ENCODE measurements at regions not wholly inside any gene's neighbourhood (a gene's known extent, or its start where the extent isn't known, plus 50 kb on each side); places are given as distances from the start of the nearest gene placed in this dataset.
"Not testable (repeated sequence)": the region's sequence is repeated elsewhere in the genome, so short reads cannot be mapped to it uniquely, and the experiment has no call there.

DNA sequence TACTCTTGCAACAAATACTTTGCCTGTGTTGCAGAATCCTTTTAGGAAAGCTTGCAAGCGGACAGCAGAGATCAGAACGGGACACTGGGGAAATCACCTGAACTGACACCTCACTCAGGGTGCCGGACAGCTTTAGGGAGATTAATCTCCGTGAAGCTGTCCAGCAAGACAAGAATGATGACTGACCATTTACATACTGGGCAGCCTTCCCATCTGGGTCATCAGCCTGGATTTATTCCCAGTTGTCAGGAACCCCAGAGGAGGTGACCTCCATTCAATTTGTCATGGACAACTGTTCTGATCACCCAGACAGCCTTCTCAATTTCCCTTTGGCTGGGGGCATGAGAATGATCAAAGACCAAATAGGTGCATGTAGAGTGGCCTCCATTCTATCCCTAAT is 93.0 kb upstream of the EGFL6 start:
- no peak for DNase-seq (ENCODE audit: low read depth in 2 of 2)

DNA sequence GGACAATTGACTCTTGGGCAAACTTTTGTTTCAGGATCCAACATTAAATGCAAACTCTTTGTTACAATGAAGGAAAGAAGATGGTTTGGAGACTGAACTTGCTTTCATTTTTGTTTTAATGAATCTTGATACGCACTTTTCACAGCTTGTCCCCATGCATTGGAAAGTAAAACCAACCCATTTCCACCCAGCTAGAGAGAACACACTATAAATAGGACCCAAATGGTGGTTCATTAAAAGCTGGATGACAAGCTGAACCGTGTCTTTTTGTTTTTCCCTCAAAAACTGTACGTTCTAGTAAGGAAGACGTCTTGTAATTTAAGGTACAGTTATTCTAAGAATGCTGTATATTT is 95.3 kb upstream of the EGFL6 start:
- no peak for DNase-seq (ENCODE audit: low read depth in 2 of 2)

DNA sequence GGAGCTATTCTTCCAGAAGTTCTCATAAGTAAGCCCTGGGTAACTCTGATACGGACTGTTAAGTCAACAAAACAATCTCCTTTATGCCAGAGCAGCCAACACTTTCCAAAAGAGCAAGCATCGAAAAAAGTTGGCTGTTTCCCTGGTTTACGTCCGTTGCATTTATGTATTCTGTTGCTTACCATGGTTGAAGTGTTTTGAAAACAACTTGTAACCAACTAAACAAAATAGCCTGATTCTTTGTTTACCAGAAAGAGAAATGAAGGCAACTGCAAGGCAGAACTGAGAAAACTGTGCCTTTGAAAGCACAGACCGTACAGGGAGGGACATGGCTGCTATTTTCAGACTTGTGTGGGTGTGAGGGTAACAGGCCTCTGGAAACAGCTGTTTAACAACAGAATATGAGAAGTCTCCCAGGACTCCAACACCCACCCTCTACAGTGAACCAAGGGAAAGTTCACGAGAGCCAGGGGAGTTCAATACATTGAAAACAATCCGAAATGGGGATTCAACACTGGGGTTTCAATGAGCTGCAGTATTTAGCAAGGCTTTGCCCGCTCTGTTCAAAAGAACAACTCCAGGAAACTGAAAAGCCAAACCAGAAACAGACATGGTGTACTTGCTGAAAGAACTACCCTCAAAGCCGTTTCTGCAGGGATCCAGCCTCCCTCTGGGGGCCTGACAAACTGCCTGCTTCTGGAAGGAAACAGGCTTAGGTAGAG is 95.8 kb upstream of the EGFL6 start:
- DNase-seq (ENCODE audit: low read depth in 2 of 2) = no peak

DNA sequence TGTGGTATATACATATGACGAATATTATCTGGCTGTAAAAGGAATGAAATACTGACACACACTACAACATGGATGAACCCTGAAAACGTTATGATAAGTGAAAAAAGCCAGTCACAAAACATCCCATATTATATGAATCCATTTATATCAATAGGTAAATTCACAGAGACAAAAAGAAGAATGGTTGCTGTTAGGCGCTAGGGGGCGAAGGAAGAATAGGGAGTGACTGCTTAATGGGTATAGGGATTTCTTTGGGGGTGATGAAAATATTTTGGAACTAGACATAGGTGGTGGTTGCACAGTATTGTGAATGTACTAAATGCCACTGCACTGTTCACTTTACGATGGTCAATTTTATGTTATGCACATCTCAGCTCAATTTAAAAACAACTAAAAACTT is 96.4 kb upstream of the EGFL6 start:
- no peak for DNase-seq (ENCODE audit: low read depth in 2 of 2)

DNA sequence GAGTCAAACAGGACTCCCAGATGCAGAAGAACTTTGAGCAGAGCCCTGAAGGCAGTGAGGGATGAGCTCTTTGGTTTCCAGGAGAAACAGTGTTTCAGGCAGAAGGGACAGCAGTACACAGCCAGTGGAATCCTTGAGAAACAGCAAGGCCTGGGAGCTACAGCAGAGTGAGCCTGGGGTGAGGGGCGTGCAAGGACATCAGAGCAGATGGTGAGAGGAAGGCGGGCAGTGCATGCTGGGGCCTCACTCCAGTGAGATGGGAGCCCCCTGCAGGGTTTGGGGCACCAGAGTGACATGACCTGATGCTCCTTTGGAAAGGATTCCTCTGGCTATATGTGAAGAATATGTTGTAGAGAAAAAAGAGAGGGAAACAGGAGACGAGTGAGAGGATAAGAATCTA is 98.1 kb upstream of the EGFL6 start:
- DNase-seq (ENCODE audit: low read depth in 2 of 2) = no peak

DNA sequence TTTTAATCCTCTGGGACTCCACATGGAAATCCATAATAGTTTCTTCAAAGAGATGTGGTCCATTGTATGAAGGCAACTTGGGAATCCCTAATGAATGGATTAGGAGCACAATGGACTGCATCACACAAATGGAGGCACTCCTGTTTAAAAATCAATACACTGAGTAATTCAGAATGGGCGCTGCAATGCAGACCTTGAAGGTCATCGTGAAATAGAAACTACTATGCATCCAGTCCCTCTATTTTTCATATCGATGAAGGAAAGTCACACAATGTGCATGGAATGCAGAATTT is 98.8 kb upstream of the EGFL6 start:
- no peak for DNase-seq (ENCODE audit: low read depth in 2 of 2)

DNA sequence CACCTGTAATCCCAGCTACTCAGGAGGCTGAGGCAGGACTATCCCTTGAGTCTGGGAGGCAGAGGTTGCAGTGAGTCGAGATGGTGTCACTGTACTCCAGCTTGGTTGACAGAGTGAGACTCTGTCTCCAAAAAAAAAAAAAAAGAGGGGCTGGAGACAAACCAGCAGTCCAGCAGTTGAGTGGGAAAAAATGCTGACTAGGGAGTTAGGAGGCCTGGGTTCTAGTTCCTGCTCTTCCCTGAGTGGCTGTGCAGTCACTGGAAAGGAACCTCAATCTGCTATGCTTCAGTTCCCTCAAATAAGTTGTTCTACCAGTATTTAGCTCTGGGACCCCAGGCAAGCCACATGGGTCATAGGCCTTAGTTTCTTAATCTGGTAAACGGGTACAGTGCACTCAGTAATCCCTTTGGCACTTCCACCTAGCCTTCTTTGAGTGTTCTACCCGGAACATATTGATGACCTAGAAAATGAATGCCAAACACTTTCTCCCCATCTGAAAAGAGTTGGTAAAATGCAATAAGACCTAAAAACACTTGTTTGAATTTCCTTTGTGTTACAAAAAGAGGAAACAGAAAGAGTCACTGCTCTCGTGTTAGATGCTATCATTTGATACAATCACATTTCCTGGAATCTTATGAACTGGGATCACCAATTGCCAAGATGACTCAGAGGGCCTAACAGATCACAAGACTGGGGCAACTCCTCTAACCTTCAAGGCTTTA is 99.3 kb upstream of the EGFL6 start:
- DNase-seq (ENCODE audit: low read depth in 2 of 2) = no peak

DNA sequence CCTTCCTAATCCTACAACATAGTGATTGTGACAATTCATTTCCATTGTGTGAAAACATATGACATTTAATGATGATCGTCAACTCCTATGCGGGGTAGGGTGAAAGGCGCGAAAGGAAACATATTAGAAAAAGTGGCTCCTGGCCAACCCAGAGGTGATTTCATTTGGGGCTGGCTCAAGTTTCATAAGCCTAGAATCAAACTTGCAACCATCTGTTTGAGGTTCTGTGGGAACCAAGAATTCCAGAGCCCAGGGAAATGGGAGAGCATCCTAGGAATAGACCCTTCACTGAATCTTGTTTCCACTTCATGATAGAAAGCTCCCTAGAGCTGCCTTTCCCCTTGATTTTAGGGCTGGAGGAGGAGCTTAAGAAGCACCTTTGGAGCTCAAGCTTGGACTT is 101.3 kb upstream of the EGFL6 start:
- DNase-seq (ENCODE audit: low read depth in 2 of 2) = no peak

DNA sequence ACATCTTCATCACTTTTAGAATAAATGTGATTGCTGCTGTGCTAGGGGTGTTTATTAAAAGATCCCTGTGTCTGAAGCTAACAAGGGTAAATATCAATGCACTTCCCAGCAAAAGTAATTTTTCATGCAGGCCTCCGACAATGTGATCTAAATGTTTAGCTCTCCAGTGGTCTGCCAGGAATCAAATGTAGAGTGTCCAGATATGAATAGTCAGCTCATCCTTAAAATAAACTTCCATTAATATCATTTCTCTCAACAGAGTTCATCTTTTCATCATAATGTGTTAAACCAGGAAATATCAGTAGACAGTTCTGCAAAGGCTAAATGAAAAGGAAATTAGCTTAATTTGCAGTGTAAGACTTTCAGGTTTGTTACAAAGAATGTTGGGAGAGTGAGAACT is 102.2 kb upstream of the EGFL6 start:
- DNase-seq (ENCODE audit: low read depth in 2 of 2) = no peak

DNA sequence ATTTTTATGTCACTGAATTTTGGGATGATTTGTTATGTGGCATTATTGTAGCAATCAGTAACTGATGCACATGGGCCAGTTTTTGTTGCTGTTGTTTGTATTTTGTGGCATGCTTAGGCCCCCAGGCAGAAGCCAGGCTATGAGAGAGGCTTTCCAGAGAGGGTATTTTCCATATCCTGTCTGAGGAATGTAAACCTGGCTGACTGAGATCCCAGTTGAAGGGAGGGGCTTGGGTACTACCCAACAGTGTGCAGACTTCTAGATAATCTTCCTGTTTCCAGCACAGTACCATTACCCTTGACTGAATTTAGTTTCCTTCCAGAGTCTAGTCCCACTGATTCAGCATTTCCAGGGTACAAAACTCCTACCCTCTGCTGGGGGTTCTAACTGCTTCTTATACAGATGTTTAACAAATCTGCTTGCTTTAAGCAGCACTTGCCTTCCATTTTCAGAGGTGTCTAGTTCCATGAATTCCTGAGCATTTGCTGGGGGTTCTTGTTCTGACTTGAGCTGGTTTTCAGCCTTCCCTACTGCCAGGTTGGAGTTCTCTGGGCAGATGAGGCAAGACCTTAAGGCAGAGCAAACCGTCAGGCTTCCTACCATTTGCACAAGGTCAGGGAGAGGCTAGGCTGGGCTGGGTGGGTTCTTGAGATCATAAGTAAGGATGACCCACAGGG is 104.7 kb upstream of the EGFL6 start:
- DNase-seq (ENCODE audit: low read depth in 2 of 2) = no peak

DNA sequence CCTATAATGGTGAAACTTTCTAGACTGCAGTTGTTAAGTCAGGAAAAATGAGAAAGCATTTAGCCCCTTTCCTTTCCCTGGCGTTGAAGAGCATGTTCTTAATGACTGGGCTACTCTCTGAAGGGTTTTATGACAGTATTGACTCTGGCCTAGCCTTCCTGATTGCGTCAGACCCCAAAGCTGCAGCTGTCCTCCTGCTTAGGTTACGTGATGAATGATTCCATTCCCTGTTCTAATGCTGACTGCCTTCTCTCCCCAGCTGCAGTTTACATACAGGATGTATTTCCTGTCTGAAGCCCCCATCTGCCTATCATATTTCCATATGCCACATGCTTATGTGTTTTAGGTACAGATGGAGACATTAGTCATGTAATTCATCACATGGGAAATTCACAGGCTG is 105.8 kb upstream of the EGFL6 start:
- DNase-seq (ENCODE audit: low read depth in 2 of 2) = no peak

DNA sequence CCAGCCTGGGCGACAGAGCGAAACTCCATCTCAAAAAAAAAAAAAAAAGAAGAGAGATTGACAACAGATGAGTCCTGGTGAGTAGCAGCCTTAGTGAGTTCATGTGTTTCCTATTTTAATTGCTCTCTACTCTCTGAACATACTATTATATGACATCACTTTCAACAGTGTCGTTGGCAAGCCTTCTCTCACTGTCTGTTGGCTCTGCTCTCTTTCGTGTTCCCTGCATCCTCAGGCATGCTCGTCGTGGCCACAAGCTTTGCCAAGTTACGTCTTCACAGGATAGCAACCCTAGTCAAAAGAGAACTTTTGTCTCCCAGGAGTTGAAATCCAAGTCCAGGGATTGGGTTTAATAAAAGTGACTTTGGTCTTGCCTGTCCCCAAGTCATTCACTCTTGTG is 117.1 kb upstream of the EGFL6 start:
- no peak for DNase-seq (ENCODE audit: low read depth in 2 of 2)

DNA sequence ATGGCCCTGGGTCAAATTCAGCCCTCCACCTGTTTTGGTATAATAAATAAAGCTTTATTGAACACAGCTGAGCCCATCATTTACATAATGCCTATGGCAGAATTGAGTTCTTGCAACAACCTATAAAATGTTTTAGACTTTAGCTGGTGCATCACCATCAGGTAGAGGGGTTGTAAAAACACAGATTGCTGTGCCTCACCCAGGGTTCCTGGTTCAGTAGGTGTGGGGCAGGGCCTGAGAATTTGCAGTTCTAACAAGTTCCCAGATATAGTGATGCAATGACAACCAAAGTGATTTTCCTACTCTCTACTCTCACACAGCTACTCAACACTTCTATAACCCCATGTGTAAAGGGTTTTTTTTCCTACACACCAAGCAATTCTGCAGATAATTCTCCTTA is 120.0 kb upstream of the EGFL6 start:
- DNase-seq (ENCODE audit: low read depth in 2 of 2) = no peak

DNA sequence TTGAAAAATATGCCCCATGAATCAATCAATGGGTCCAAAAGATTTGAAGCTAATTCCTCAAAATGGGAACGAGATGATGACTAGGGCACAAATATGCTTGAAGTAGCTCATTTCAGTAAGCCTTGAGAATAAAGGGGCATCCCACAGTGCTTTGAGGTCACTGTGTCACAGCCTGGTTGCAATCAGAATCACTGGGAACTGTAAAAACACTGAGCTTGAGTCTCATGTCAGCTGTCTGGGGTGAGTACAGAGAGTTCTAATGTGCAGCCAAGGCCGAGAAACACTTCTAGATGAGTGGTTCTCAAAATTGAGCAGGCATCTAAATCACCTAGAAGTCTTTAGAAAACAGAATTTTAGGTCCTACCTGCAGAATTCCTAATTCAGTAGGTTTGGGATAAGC is 120.5 kb upstream of the EGFL6 start:
- no peak for DNase-seq (ENCODE audit: low read depth in 2 of 2)

DNA sequence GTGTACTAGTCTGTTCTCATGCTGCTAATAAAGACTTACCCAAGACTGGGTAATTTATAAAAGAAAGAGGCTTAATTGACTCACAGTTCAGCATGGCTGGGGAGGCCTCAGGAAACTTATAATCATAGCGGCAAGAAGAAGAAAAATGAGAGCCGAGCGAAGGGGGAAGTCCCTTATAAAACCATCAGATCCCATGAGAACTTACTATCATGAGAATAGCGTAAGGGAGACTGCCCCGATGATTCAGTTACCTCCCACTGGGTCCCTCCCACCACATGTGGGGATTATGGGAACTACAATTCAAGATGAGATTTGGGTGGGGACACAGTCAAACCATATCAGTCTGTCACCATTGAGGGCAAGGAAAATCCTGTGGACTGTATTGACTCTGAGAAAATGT is 121.8 kb upstream of the ATXN3L start:
- not testable (repeated sequence) for DNase-seq (ENCODE audit: low read depth in 2 of 2)

DNA sequence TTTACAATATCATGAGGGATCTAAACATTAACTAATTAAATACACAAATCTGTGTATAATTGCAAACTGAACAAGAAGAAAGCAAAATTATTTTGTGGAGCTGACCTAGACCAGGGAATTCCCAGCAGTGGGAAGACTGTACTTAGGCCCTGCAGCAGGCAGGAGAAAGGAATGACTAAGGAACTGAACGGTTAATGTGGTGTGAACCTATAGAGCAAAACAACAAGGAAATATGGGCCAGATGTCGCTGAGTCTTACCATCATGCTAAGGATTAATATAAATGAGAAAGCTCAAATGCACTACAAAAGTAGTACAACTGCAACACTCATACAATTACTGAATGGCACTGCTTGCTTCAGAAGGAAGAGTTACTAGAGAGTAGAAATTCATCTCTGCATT is 120.3 kb upstream of the ATXN3L start:
- no peak for DNase-seq (ENCODE audit: low read depth in 2 of 2)

DNA sequence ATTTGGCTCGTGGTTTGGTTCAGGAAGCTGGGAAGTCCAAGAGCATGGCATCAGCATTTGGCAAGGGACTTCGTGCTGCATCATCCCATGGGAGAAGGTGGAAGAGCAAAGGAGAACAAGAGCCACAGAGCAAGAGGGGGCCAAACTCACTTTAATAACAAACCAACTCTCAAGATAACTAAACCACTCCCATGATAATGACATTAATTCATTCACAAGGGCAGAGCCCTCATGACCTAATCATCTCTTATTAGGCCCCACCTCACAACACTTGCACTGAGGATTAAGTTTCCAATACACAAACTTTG is 113.4 kb upstream of the ATXN3L start:
- DNase-seq (ENCODE audit: low read depth in 2 of 2) = no peak

DNA sequence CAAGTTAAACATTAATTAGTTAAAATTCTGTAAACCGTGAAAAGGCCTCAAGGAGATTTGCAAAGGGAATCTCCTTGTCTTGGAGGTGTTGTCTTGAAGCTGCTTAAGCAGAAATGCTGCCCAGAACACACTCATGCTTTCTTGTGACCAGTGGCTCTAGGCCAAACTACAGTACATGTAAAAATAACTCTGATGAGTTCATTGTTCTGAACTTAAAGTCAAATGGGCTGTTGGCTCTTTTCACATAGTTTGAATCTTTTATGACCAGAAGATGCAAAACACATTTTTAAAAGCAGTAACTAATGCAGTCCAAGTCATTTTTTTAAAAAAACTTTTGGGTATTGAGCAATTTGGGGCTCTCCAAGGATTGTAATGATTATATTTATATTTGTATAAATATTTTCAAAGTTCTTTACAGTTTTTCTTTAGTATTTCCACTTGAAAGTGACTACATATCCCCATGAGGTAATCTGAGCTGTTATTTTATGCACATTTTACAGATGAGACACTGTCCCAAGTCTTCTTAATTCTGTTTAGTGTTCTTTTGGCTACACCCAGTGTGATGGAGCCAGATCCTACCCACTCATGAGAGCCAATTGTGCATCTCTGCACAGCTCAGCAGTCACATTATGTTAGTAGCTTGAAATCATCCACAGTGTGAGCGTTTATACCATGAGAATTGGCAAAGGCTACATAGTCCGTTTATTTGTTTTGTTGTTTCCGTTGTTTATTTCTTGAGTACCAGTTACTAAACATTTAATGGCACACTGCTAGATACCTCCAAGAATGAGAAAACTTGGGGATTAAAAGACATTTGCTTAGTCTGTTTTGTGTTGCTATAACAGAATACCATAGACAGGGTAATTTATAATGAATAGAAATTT is 112.8 kb upstream of the ATXN3L start:
- no peak for DNase-seq (ENCODE audit: low read depth in 2 of 2)

DNA sequence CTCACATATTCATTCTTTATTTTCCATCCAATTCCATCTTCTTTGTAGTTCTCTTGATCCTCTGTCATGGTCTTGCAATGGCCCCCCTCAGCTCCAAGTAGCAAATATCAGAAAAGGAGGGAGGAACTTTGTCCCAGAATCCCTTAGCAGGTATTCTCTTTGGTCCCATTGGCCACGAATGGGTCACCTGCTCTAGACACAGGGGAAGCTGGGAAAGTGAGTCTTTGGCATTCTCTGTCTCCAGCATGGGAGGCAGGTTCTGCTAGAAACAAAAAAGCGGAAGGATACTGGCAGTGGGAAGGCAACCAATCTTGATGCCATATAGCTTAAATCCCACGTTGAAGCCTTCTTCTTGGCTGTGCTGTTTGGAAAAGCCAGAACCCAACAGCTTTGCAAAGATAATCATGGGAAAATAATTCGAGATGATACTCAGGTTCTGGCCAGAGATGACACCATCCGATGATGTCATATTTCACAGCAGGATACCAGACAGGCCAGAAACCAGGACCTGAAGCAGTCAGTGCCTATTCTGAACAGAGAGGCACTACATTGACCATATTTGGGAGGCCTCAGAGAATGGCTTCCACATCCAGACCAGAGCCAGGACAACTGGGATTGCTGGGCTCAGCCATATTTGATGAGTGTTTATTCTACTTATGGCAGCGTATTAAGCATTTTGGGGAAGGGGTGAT is 110.4 kb upstream of the ATXN3L start:
- no peak for DNase-seq (ENCODE audit: low read depth in 2 of 2)

DNA sequence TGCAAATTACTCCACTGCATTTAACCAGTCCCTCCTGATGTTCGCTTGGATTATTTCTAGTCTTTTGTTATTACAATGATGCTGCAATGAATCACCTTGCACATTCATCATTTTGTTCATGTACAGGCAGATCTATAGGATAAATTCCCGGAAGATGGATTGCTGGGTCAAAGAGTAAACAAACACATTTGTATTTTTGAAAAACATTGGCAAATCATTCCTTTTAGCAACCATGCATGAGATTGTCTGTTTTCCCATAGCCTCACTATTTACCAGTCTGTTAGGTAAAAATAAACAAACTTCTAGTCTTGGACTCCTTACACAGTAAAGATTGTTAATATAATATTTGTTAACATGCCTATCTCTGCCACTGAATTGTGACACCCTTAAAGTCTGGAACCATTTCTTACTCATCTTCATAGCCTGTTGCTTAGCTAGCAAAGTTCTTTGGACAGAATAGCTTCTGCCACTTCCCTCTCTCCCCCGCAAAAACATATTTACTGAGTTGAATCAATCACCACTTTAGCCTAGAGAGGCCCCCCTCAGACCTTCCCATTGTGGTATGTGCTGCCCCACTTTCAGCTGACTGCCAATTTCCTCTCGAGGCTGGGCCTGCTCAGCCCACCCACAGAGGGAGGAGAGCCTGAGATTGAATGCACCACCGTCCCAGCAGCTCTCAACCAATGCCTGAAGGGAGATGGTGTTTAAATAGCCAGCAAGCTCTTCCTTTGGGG is 108.4 kb upstream of the ATXN3L start:
- DNase-seq (ENCODE audit: low read depth in 2 of 2) = no peak

DNA sequence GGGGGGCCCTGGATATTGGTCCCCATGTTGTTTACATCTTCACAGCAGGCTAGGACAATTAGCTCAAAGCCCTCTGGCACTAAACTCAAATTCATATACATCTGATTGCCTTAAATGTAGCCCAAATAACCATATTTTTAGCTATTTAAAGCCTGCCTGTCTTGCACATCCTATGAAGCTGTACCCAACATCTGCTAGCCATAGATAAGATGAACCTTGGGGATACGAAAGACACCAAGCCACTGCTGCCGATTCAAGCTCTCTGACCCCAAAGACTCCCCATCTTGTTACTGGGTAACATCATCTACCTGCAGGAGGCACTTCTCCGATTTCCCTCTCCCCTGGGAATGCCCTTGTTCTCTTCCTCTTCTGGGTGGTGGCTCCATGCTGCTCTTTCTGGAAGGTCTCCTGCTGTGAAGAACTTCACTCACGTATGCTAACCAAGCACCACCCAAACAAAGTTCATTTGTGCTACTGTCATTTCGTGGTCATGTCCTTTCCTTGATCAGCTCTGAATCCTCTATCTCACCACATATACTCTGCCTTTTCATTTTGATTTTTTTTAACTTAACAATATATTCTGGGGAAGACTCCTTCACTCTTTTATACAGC is 107.7 kb upstream of the ATXN3L start:
- no peak for DNase-seq (ENCODE audit: low read depth in 2 of 2)

All from stimulated activated CD4-positive, alpha-beta T cell treated with anti-CD3 and anti-CD28 coated beads, Interleukin-12 subunit alpha, Interleukin-12 subunit beta, amount 100 ng/mL, for 24 hours (primary cell).